NCI-H2227 (cell line): ENCODE measurements at regions not wholly inside any gene's neighbourhood (a gene's known extent, or its start where the extent isn't known, plus 50 kb on each side); places are given as distances from the start of the nearest gene placed in this dataset.

Experiments
- DNase-seq: peaks from one replicate; lab custom pipeline; 2025; ENCODE audit not compliant: unreplicated experiment; lab: John Stamatoyannopoulos, UW

GRCh38 chr9:134214386-134214765 lies 50.0 kb upstream of the RNU6ATAC start:
- DNase-seq = no peak

GRCh38 chr9:134214766-134215419 lies 50.5 kb upstream of the RNU6ATAC start:
- no peak for DNase-seq

GRCh38 chr9:134215420-134215698 lies 51.0 kb upstream of the RNU6ATAC start:
- DNase-seq = no peak

GRCh38 chr9:134215699-134216448 lies 51.5 kb upstream of the RNU6ATAC start:
- DNase-seq = no peak

- no peak for DNase-seq
Observed at GRCh38 chr9:134216449-134216951, 52.1 kb upstream of the RNU6ATAC start.

GRCh38 chr9:134216961-134217360 lies 52.6 kb upstream of the RNU6ATAC start:
- DNase-seq = no peak

GRCh38 chr9:134217431-134218210 lies 53.3 kb upstream of the RNU6ATAC start:
- DNase-seq = no peak

- DNase-seq = no peak
Observed at GRCh38 chr9:134218230-134218629, 53.9 kb upstream of the RNU6ATAC start.

- DNase-seq = no peak
Observed at GRCh38 chr9:134219646-134220060, 55.3 kb upstream of the RNU6ATAC start.

GRCh38 chr9:134220311-134220710 lies 55.9 kb upstream of the RNU6ATAC start:
- DNase-seq = no peak

GRCh38 chr9:134221273-134222017 lies 57.1 kb upstream of the RNU6ATAC start:
- DNase-seq = no peak

GRCh38 chr9:134222018-134222573 lies 57.7 kb upstream of the RNU6ATAC start:
- no peak for DNase-seq

- DNase-seq = no peak
Observed at GRCh38 chr9:134223091-134223490, 58.7 kb upstream of the RNU6ATAC start.

GRCh38 chr9:134223591-134224122 lies 59.3 kb upstream of the RNU6ATAC start:
- no peak for DNase-seq

- no peak for DNase-seq
Observed at GRCh38 chr9:134224127-134224526, 59.8 kb upstream of the RNU6ATAC start.

- no peak for DNase-seq
Observed at GRCh38 chr9:134224567-134225093, 60.3 kb upstream of the RNU6ATAC start.

- DNase-seq = no peak
Observed at GRCh38 chr9:134225186-134225585, 60.8 kb upstream of the RNU6ATAC start.

GRCh38 chr9:134225816-134226215 lies 61.5 kb upstream of the RNU6ATAC start:
- no peak for DNase-seq

GRCh38 chr9:134226221-134226930 lies 62.0 kb upstream of the RNU6ATAC start:
- DNase-seq = no peak
